Esophagus squamous epithelium (tissue), 5 donors: ENCODE measurements at regions not wholly inside any gene's neighbourhood (a gene's known extent, or its start where the extent isn't known, plus 50 kb on each side); places are given as distances from the start of the nearest gene placed in this dataset.

Experiments used
- DNase-seq: peaks from one replicate; lab custom pipeline; 2025; lab: John Stamatoyannopoulos, UW
- H3K27ac ChIP-seq, 4 donors: fragments of 200-600 bp; sonication (generic); one replicate each; pipeline ENCODE4 v1.5.1; 2016 to 2019; ENCODE audit warnings: mild to moderate bottlenecking in 1 of 4
- H3K27me3 ChIP-seq, 4 donors: fragments of 200-600 bp; sonication (generic); 1 replicate in 3 of 4; 2 replicates in 1 of 4; pipeline versions ENCODE4 v1.5.1 to v1.6.0; 2017 to 2021; ENCODE audit warnings: antibody characterized with exemption in 1 of 4
- H3K36me3 ChIP-seq, 3 donors: fragments of 200-600 bp; sonication (generic); one replicate each; pipeline ENCODE4 v1.5.1; 2016 to 2019
- H3K4me1 ChIP-seq, 3 donors: fragments of 200-600 bp; sonication (generic); one replicate each; pipeline ENCODE4 v1.5.1; 2017 to 2019
- H3K4me3 ChIP-seq, 4 donors: fragments of 200-600 bp; sonication (generic); 1 replicate in 3 of 4; 2 replicates in 1 of 4; pipeline ENCODE4 v1.5.1; 2016 to 2019; ENCODE audit warnings: mild to moderate bottlenecking in 2 of 4, moderate library complexity in 1 of 4
- H3K9me3 ChIP-seq, 3 donors: fragments of 200-600 bp; sonication (generic); one replicate each; pipeline ENCODE4 v1.5.1; 2016 to 2019
- CTCF ChIP-seq, 6 experiments: fragments of 450-650 bp in 4 of 6; fragments of 200-600 bp in 2 of 6; sonication (generic) in 2 of 6; IDR thresholded peaks; one replicate each; pipeline ENCODE4 v1.5.1; 2016 to 2019; ENCODE audit warnings: antibody characterized with exemption in 6 of 6, mild to moderate bottlenecking in 4 of 6, moderate library complexity in 4 of 6
- POLR2A ChIP-seq, 4 donors: fragments of 450-650 bp; IDR thresholded peaks; one replicate each; pipeline ENCODE4 v1.6.1; 2017; ENCODE audit warnings: antibody characterized with exemption in 4 of 4, mild to moderate bottlenecking in 4 of 4, moderate library complexity in 3 of 4
- WGBS, 2 donors: methylation state at CpG; one replicate each; pipeline ENCODE4 v1.1.5; 2018; 5-methylcytosine and 5-hydroxymethylcytosine counted together
- intact Hi-C: fragments of 100-400 bp; cut with DNase I; formaldehyde crosslinking; loops from one replicate; pipeline ENCODE4 v1.15.0; 2022
- donor health status: DM: yes; HTN: yes; CAD: no.

GRCh38 chrX:97751735-97752134 lies 868.0 kb downstream of the RPA4 start:
- intact Hi-C loops, result no loop called here
- DNase-seq, result no peak
- WGBS, 2 donors, result 58 to 67% methylated on average over 1 to 4 of the region's 4 CpGs

GRCh38 chrX:97756879-97757278 lies 873.2 kb downstream of the RPA4 start:
- Histone ChIP-seq H3K27ac (no peak overlapping the region), H3K9me3 (no peaks in the 10 kb centered on the region), H3K4me3 (no peak overlapping the region), H3K27me3 (no peaks in the 10 kb centered on the region), H3K4me1 (no peaks in the 10 kb centered on the region), H3K36me3 (no peaks in the 10 kb centered on the region)
- intact Hi-C loops, result no loop called here
- WGBS, 2 donors, result 73 to 89% methylated on average over 5 of the region's 5 CpGs
- DNase-seq, result no peak
- no peak for TF ChIP-seq CTCF (IDR thresholded peaks at IDR 0.05)
- no peak for TF ChIP-seq POLR2A (IDR thresholded peaks at IDR 0.05)

More at GRCh38 chrX:97751735-97752134, 868.0 kb downstream of the RPA4 start:
- Histone ChIP-seq H3K36me3 (no peaks in the 10 kb centered on the region), H3K4me1 (no peaks in the 10 kb centered on the region), H3K4me3 (no peak overlapping the region), H3K9me3 (no peaks in the 10 kb centered on the region), H3K27me3 (no peaks in the 10 kb centered on the region), H3K27ac (no peak overlapping the region)
- no peak for TF ChIP-seq POLR2A (IDR thresholded peaks at IDR 0.05)
- no peak for TF ChIP-seq CTCF (IDR thresholded peaks at IDR 0.05)

GRCh38 chrX:97763391-97763790 lies 879.7 kb downstream of the RPA4 start:
- no peak for DNase-seq
- intact Hi-C loops, result no loop called here
- H3K27me3 ChIP-seq, result no peaks in the 10 kb centered on the region
- no peaks in the 10 kb centered on the region for H3K36me3 ChIP-seq
- TF ChIP-seq CTCF (IDR thresholded peaks at IDR 0.05) (no peak), POLR2A (IDR thresholded peaks at IDR 0.05) (no peak)
- H3K4me3 ChIP-seq, result no peak overlapping the region
- H3K27ac ChIP-seq, result no peak overlapping the region
- no peaks in the 10 kb centered on the region for H3K4me1 ChIP-seq
- no peaks in the 10 kb centered on the region for H3K9me3 ChIP-seq

GRCh38 chrX:97763981-97764380 lies 880.3 kb downstream of the RPA4 start:
- Histone ChIP-seq H3K27me3 (no peaks in the 10 kb centered on the region), H3K4me3 (no peak overlapping the region), H3K36me3 (no peaks in the 10 kb centered on the region), H3K9me3 (no peaks in the 10 kb centered on the region), H3K4me1 (no peaks in the 10 kb centered on the region), H3K27ac (no peak overlapping the region)
- TF ChIP-seq POLR2A (IDR thresholded peaks at IDR 0.05) (no peak), CTCF (IDR thresholded peaks at IDR 0.05) (no peak)
- 0 to 50% methylated on average over 1 of the region's 1 CpG for WGBS, 2 donors
- intact Hi-C loops, result no loop called here
- no peak for DNase-seq

- H3K4me3 ChIP-seq, result no peak overlapping the region
- DNase-seq, result no peak
- no peaks in the 10 kb centered on the region for H3K9me3 ChIP-seq
- intact Hi-C loops, result no loop called here
- no peak overlapping the region for H3K27ac ChIP-seq
- H3K4me1 ChIP-seq, result no peaks in the 10 kb centered on the region
- WGBS, 2 donors, result 62 to 69% methylated on average over 4 to 5 of the region's 5 CpGs
- TF ChIP-seq CTCF (IDR thresholded peaks at IDR 0.05) (no peak), POLR2A (IDR thresholded peaks at IDR 0.05) (no peak)
- no peaks in the 10 kb centered on the region for H3K36me3 ChIP-seq
- no peaks in the 10 kb centered on the region for H3K27me3 ChIP-seq
Measured at GRCh38 chrX:97766501-97767095, 882.9 kb downstream of the RPA4 start.
